ENCODE measurements at regions not wholly inside any gene's neighbourhood (a gene's known extent, or its start where the extent isn't known, plus 50 kb on each side); places are given as distances from the start of the nearest gene placed in this dataset.
"Not testable (repeated sequence)": the region's sequence is repeated elsewhere in the genome, so short reads cannot be mapped to it uniquely, and the experiment has no call there.

DNA sequence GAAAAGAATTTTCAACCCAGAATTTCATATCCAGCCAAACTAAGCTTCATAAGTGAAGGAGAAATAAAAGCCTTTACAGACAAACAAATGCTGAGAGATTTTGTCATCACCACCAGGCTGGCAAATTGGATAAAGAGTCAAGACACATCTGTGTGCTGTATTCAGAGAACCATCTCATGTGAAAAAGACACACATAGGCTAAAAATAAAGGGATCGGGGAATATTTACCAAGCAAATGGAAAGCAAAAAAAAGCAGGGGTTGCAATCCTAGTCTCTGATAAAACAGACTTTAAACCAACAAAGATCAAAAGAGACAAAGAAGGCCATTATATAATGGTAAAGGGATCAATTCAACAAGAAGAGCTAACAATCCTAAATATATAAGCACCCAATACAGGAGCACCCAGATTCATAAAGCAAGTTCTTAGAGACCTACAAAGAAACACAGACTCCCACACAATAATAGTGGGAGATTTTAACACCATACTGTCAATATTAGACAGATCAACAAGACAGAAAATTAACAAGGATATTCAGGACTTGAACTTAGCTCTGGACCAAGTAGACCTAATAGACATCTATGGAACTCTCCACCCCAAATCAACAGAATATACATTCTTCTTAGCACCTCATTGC lies 55.9 kb upstream of the ACSM6 start:
- TF ChIP-seq EZH2 (IDR thresholded peaks at IDR 0.05); POLR2AphosphoS5 (IDR thresholded peaks at IDR 0.05; ENCODE audit: borderline replicate concordance, low read depth, low read length): not testable (repeated sequence)
